ENCODE measurements at regions not wholly inside any gene's neighbourhood (a gene's known extent, or its start where the extent isn't known, plus 50 kb on each side); places are given as distances from the start of the nearest gene placed in this dataset.

GRCh38 chr3:173304182-173304800 lies 93.3 kb upstream of the NLGN1 start:
- H3K79me2 ChIP-seq (ENCODE audit: low read depth), result no peaks in the 10 kb centered on the region
- no peak overlapping the region for H3K4me2 ChIP-seq
- H3K4me1 ChIP-seq (replicated peaks; ENCODE audit: insufficient read depth), result no peaks in the 10 kb centered on the region
- no TSS peak for BruUV-seq (replicated peaks)
- H3F3A ChIP-seq (ENCODE audit: insufficient read depth, low read depth), result no peaks in the 10 kb centered on the region
- H3K36me3 ChIP-seq (ENCODE audit: low read depth), result no peaks in the 10 kb centered on the region
- H3K27ac ChIP-seq, result no peak overlapping the region
- H3K27me3 ChIP-seq (ENCODE audit: insufficient read depth, low read depth), result no peaks in the 10 kb centered on the region
- intact Hi-C loops (cut with micrococcal nuclease; ENCODE audit: unreplicated experiment), result no loop called here
- ChIA-PET POLR2A (ENCODE audit: unreplicated experiment) (no interaction called here), CTCF (no interaction called here)
- no peak for DNase-seq
- no peaks in the 10 kb centered on the region for H4K20me1 ChIP-seq (ENCODE audit: insufficient read depth)
- H2AFZ ChIP-seq, result no peak overlapping the region
- no peak overlapping the region for H3K4me3 ChIP-seq
- TF ChIP-seq EZH2 (IDR thresholded peaks at IDR 0.05; ENCODE audit: low read depth) (no peak), CTCF (conservative IDR thresholded peaks at IDR 0.05) (no peak)
- H3K9me3 ChIP-seq (ENCODE audit: insufficient read depth, low read depth), result no peaks in the 10 kb centered on the region
- H3K9me2 ChIP-seq (ENCODE audit: insufficient read depth), result no peaks in the 10 kb centered on the region

GRCh38 chr3:173301647-173302046 lies 95.9 kb upstream of the NLGN1 start:
- CTCF ChIA-PET, result no interaction called here
- BruUV-seq (replicated peaks), result no TSS peak
- no peaks in the 10 kb centered on the region for H3K9me2 ChIP-seq (ENCODE audit: insufficient read depth)

GRCh38 chr3:173289072-173289471 lies 108.5 kb upstream of the NLGN1 start:
- Histone ChIP-seq H3K79me2 (ENCODE audit: low read depth) (no peaks in the 10 kb centered on the region), H3K36me3 (ENCODE audit: low read depth) (no peaks in the 10 kb centered on the region), H3F3A (ENCODE audit: insufficient read depth, low read depth) (no peaks in the 10 kb centered on the region), H3K4me2 (no peak overlapping the region), H2AFZ (no peak overlapping the region), H3K27ac (no peak overlapping the region), H3K9me2 (ENCODE audit: insufficient read depth) (0 out of 2 replicates have a peak, but pooled peaks cover 6% of the 10 kb centered on the region), H3K4me3 (no peak overlapping the region), H4K20me1 (ENCODE audit: insufficient read depth) (no peaks in the 10 kb centered on the region), H3K9me3 (ENCODE audit: insufficient read depth, low read depth) (no peaks in the 10 kb centered on the region), H3K4me1 (replicated peaks; ENCODE audit: insufficient read depth) (no peaks in the 10 kb centered on the region), H3K27me3 (ENCODE audit: insufficient read depth, low read depth) (no peaks in the 10 kb centered on the region)
- TF ChIP-seq EZH2 (IDR thresholded peaks at IDR 0.05; ENCODE audit: low read depth) (no peak), CTCF (conservative IDR thresholded peaks at IDR 0.05) (no peak)
- DNase-seq, result no peak
- no TSS peak for BruUV-seq (replicated peaks)
- POLR2A ChIA-PET (ENCODE audit: unreplicated experiment), result no interaction called here
- CTCF ChIA-PET, result no interaction called here
- intact Hi-C loops (cut with micrococcal nuclease; ENCODE audit: unreplicated experiment), result no loop called here

More at GRCh38 chr3:173301647-173302046, 95.9 kb upstream of the NLGN1 start:
- 0 out of 2 replicates have a peak overlapping the region, but pooled peaks have one; percentile 54 for H2AFZ ChIP-seq
- POLR2A ChIA-PET (ENCODE audit: unreplicated experiment), result no interaction called here
- no peak overlapping the region for H3K4me3 ChIP-seq
- H3K36me3 ChIP-seq (ENCODE audit: low read depth), result no peaks in the 10 kb centered on the region
- no peaks in the 10 kb centered on the region for H3K27me3 ChIP-seq (ENCODE audit: insufficient read depth, low read depth)
- no peak overlapping the region for H3K4me2 ChIP-seq
- no peaks in the 10 kb centered on the region for H3K9me3 ChIP-seq (ENCODE audit: insufficient read depth, low read depth)
- no peaks in the 10 kb centered on the region for H3F3A ChIP-seq (ENCODE audit: insufficient read depth, low read depth)
- no peaks in the 10 kb centered on the region for H4K20me1 ChIP-seq (ENCODE audit: insufficient read depth)
- DNase-seq, result no peak
- TF ChIP-seq CTCF (conservative IDR thresholded peaks at IDR 0.05) (no peak), EZH2 (IDR thresholded peaks at IDR 0.05; ENCODE audit: low read depth) (no peak)
- H3K79me2 ChIP-seq (ENCODE audit: low read depth), result no peaks in the 10 kb centered on the region
- intact Hi-C loops (cut with micrococcal nuclease; ENCODE audit: unreplicated experiment), result no loop called here
- no peaks in the 10 kb centered on the region for H3K4me1 ChIP-seq (replicated peaks; ENCODE audit: insufficient read depth)
- H3K27ac ChIP-seq, result no peak overlapping the region
